ENCODE measurements at regions not wholly inside any gene's neighbourhood (a gene's known extent, or its start where the extent isn't known, plus 50 kb on each side); places are given as distances from the start of the nearest gene placed in this dataset.

DNA sequence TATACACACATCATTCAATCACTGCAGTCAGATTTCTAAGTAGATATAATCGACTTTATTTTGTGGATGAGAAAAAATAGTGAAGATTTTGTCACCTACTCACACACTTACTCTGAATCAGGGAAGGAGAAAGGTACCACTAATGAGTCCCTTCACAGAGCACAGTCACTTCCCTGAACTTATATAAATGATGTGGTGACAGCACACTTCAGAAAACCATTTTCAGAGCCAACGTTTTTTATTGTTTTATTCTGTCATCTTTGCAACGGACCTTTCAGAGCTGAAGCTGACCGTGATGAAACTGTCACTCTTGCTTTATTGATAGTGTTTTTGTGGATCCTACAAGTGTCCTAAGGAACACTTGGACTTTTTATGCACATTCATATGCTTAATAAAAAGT lies 956.6 kb downstream of the SQOR start:
- FAIRE-seq (no peak), DNase-seq (ENCODE audit: low read depth in 1 of 2, low spot score in 1 of 2) (no peak), ATAC-seq (no peak)
- POLR2A ChIA-PET: no interaction called here
- H3K4me2 ChIP-seq: no peak overlapping the region
- TF ChIP-seq HEYL (CRISPR knock-in tag; IDR thresholded peaks at IDR 0.05): no peak
- no peak overlapping the region for H3K4me3 ChIP-seq
- H3K4me1 ChIP-seq: no peaks in the 10 kb centered on the region
- CTCF ChIA-PET: no interaction called here
- no peak overlapping the region for H3K27ac ChIP-seq
- WGBS (ENCODE audit: missing lambda C conversion rate): under 1% methylated on average over 4 of the region's 4 CpGs
- H3K9me3 ChIP-seq: no peaks in the 10 kb centered on the region

DNA sequence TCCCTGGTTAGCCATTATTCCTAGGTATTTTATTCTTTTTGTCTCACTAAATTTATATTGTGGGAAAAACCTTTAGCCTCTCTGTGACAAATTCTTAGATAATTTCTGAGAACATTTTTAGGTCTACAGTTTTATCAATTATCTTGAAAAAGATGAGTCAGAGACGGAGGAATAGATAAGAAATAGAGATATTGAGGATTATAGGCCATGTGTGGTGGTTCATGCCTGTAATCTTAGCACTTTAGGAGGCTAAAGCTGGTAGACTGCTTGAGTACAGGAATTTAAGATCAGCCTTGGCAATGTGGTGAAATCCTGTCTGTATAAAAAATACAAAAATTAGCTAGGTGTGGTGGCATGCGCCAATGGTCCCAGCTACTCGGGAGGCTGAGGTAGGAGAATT lies 960.2 kb downstream of the SQOR start:
- no peak overlapping the region for H3K27ac ChIP-seq
- no peaks in the 10 kb centered on the region for H3K4me1 ChIP-seq
- H3K4me2 ChIP-seq: no peak overlapping the region
- WGBS (ENCODE audit: missing lambda C conversion rate): 30% methylated on average over 3 of the region's 3 CpGs
- FAIRE-seq: no peak
- ChIA-PET POLR2A (no interaction called here), CTCF (no interaction called here)
- H3K9me3 ChIP-seq: no peaks in the 10 kb centered on the region
- TF ChIP-seq KDM1A (IDR thresholded peaks at IDR 0.05; ENCODE audit: low read depth) (no peak), EP300 (IDR thresholded peaks at IDR 0.05) (no peak), HOXA7 (CRISPR knock-in tag; IDR thresholded peaks at IDR 0.05) (no peak), SREBF2 (IDR thresholded peaks at IDR 0.05) (no peak)
- TF ChIP-seq, protein P1, sequence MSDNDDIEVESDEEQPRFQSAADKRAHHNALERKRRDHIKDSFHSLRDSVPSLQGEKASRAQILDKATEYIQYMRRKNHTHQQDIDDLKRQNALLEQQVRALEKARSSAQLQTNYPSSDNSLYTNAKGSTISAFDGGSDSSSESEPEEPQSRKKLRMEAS (IDR thresholded peaks at IDR 0.05): no peak
- TF ChIP-seq, protein P2, sequence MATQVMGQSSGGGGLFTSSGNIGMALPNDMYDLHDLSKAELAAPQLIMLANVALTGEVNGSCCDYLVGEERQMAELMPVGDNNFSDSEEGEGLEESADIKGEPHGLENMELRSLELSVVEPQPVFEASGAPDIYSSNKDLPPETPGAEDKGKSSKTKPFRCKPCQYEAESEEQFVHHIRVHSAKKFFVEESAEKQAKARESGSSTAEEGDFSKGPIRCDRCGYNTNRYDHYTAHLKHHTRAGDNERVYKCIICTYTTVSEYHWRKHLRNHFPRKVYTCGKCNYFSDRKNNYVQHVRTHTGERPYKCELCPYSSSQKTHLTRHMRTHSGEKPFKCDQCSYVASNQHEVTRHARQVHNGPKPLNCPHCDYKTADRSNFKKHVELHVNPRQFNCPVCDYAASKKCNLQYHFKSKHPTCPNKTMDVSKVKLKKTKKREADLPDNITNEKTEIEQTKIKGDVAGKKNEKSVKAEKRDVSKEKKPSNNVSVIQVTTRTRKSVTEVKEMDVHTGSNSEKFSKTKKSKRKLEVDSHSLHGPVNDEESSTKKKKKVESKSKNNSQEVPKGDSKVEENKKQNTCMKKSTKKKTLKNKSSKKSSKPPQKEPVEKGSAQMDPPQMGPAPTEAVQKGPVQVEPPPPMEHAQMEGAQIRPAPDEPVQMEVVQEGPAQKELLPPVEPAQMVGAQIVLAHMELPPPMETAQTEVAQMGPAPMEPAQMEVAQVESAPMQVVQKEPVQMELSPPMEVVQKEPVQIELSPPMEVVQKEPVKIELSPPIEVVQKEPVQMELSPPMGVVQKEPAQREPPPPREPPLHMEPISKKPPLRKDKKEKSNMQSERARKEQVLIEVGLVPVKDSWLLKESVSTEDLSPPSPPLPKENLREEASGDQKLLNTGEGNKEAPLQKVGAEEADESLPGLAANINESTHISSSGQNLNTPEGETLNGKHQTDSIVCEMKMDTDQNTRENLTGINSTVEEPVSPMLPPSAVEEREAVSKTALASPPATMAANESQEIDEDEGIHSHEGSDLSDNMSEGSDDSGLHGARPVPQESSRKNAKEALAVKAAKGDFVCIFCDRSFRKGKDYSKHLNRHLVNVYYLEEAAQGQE (IDR thresholded peaks at IDR 0.05): no peak
- TF ChIP-seq, protein P3, sequence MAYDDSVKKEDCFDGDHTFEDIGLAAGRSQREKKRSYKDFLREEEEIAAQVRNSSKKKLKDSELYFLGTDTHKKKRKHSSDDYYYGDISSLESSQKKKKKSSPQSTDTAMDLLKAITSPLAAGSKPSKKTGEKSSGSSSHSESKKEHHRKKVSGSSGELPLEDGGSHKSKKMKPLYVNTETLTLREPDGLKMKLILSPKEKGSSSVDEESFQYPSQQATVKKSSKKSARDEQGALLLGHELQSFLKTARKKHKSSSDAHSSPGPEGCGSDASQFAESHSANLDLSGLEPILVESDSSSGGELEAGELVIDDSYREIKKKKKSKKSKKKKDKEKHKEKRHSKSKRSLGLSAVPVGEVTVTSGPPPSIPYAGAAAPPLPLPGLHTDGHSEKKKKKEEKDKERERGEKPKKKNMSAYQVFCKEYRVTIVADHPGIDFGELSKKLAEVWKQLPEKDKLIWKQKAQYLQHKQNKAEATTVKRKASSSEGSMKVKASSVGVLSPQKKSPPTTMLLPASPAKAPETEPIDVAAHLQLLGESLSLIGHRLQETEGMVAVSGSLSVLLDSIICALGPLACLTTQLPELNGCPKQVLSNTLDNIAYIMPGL (CRISPR knock-in tag; IDR thresholded peaks at IDR 0.05; ENCODE audit: borderline replicate concordance): no peak
- TF ChIP-seq, protein P4, sequence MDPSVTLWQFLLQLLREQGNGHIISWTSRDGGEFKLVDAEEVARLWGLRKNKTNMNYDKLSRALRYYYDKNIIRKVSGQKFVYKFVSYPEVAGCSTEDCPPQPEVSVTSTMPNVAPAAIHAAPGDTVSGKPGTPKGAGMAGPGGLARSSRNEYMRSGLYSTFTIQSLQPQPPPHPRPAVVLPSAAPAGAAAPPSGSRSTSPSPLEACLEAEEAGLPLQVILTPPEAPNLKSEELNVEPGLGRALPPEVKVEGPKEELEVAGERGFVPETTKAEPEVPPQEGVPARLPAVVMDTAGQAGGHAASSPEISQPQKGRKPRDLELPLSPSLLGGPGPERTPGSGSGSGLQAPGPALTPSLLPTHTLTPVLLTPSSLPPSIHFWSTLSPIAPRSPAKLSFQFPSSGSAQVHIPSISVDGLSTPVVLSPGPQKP (IDR thresholded peaks at IDR 0.05; ENCODE audit: low read depth, low read length): no peak
- no peak for DNase-seq (ENCODE audit: low read depth in 1 of 2, low spot score in 1 of 2)
- ATAC-seq: no peak
- no peak overlapping the region for H3K4me3 ChIP-seq

DNA sequence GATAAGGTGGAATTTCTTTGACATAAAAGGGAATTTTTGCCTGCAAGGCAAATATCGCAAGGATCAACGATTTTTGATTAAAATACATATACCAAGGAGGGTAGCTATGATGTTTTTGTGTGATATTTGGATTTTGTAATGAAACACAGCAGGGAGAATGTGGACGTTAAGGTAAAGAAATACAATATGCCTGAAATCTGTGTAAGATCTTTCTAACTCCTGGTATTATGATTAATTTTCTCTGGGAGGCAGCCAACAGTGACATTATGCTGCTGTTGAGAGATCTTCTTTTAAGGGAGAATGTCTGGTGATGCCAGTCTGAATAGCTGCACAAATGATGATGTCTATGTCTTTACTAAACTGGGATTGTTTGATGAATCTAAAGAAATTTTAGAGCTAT lies 972.2 kb downstream of the SQOR start:
- TF ChIP-seq GATA3 (IDR thresholded peaks at IDR 0.05; ENCODE audit: borderline replicate concordance) (no peak), MAFK (IDR thresholded peaks at IDR 0.05; ENCODE audit: partially characterized antibody) (no peak), RFX5 (IDR thresholded peaks at IDR 0.05) (no peak), EP300 (IDR thresholded peaks at IDR 0.05) (no peak), POLR2AphosphoS2 (conservative IDR thresholded peaks at IDR 0.05; ENCODE audit: low read length) (no peak), RARB (CRISPR knock-in tag; IDR thresholded peaks at IDR 0.05) (no peak), FOXS1 (CRISPR knock-in tag; IDR thresholded peaks at IDR 0.05) (no peak)
- TF ChIP-seq, protein P5, sequence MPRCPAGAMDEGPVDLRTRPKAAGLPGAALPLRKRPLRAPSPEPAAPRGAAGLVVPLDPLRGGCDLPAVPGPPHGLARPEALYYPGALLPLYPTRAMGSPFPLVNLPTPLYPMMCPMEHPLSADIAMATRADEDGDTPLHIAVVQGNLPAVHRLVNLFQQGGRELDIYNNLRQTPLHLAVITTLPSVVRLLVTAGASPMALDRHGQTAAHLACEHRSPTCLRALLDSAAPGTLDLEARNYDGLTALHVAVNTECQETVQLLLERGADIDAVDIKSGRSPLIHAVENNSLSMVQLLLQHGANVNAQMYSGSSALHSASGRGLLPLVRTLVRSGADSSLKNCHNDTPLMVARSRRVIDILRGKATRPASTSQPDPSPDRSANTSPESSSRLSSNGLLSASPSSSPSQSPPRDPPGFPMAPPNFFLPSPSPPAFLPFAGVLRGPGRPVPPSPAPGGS (IDR thresholded peaks at IDR 0.05): no peak
- Histone ChIP-seq H3K9me3 (no peaks in the 10 kb centered on the region), H3K4me3 (no peak overlapping the region), H3K27ac (no peak overlapping the region), H3K4me1 (no peaks in the 10 kb centered on the region), H3K4me2 (no peak overlapping the region)
- ChIA-PET CTCF (no interaction called here), POLR2A (no interaction called here)
- no peak for FAIRE-seq
- ATAC-seq: no peak
- DNase-seq (ENCODE audit: low read depth in 1 of 2, low spot score in 1 of 2): no peak
- 4% methylated on average over 3 of the region's 3 CpGs for whole genome bisulfite sequencing (ENCODE audit: missing lambda C conversion rate)

All from A549 (cell line).